Left ventricle myocardium inferior (tissue), 1 donor: ENCODE measurements at regions not wholly inside any gene's neighbourhood (a gene's known extent, or its start where the extent isn't known, plus 50 kb on each side); places are given as distances from the start of the nearest gene placed in this dataset.
A peak's percentile ranks its signal among the peaks of the same experiment; 100 is the strongest.

Experiments used
- DNase-seq: peaks from one replicate; pipeline ENCODE4 v3.0.0-alpha.2; 2020
- H3K27ac ChIP-seq: fragments of 200-600 bp; replicated peaks from 2 replicates; pipeline ENCODE4 v1.8.0; 2021
- H3K27me3 ChIP-seq: fragments of 200-600 bp; 2 replicates; pipeline ENCODE4 v1.8.0; 2021; ENCODE audit warnings: low read depth
- H3K36me3 ChIP-seq: fragments of 200-600 bp; 2 replicates; pipeline ENCODE4 v1.8.0; 2021
- H3K4me1 ChIP-seq: fragments of 200-600 bp; 2 replicates; pipeline ENCODE4 v1.8.0; 2021
- H3K4me3 ChIP-seq: fragments of 200-600 bp; 2 replicates; pipeline ENCODE4 v1.8.0; 2021; ENCODE audit warnings: mild to moderate bottlenecking, moderate library complexity
- H3K9me3 ChIP-seq: fragments of 200-600 bp; replicated peaks from 2 replicates; pipeline ENCODE4 v1.8.0; 2021
- intact Hi-C: fragments of 100-400 bp; cut with micrococcal nuclease; formaldehyde crosslinking; loops from one replicate; pipeline ENCODE4 v1.11.0; 2022
- TF ChIP-seq, protein P1 (sequence below): fragments of 200-600 bp; IDR thresholded peaks from 2 replicates; pipeline ENCODE4 v1.8.0; 2021; ENCODE audit warnings: antibody characterized with exemption, mild to moderate bottlenecking, borderline replicate concordance
- donor health status: DM: no; HTN: yes; CAD: no; lungs with severe emphysema.

DNA sequence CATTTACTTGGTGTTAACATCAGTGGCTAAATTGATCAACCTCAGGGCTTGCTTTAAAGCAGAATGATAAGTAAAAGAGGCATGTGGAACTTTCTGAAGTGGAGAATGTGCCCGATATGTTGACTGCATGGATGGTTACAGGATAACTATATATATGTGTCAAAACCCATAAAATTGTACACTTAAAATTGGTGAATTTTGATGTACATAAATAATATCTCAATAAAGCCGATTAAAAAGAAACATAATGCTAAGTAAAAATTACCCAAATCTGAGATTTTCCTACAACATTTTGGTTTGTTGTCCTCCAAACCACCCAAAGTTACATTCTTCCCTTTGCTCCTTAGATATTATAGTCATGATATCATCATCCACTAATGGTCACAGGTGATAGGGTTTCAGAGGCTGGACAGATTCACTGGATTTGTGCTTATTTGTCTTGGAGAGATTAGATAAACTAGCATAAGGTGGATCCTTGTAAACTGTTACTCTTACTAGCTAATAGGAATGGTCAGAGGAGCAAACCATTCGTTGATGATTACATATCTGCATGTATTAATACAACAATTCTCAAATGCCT lies 119.7 kb upstream of the RPS23 start:
- TF ChIP-seq, protein P1, sequence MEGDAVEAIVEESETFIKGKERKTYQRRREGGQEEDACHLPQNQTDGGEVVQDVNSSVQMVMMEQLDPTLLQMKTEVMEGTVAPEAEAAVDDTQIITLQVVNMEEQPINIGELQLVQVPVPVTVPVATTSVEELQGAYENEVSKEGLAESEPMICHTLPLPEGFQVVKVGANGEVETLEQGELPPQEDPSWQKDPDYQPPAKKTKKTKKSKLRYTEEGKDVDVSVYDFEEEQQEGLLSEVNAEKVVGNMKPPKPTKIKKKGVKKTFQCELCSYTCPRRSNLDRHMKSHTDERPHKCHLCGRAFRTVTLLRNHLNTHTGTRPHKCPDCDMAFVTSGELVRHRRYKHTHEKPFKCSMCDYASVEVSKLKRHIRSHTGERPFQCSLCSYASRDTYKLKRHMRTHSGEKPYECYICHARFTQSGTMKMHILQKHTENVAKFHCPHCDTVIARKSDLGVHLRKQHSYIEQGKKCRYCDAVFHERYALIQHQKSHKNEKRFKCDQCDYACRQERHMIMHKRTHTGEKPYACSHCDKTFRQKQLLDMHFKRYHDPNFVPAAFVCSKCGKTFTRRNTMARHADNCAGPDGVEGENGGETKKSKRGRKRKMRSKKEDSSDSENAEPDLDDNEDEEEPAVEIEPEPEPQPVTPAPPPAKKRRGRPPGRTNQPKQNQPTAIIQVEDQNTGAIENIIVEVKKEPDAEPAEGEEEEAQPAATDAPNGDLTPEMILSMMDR, result no peak
- Histone ChIP-seq H3K4me3 (no peak overlapping the region), H3K9me3 (no peaks in the 10 kb centered on the region), H3K27ac (no peak overlapping the region), H3K4me1 (peaks cover 12% of the 10 kb centered on the region), H3K27me3 (no peaks in the 10 kb centered on the region), H3K36me3 (no peaks in the 10 kb centered on the region)
- no peak for DNase-seq
- intact Hi-C loops, result no loop called here

DNA sequence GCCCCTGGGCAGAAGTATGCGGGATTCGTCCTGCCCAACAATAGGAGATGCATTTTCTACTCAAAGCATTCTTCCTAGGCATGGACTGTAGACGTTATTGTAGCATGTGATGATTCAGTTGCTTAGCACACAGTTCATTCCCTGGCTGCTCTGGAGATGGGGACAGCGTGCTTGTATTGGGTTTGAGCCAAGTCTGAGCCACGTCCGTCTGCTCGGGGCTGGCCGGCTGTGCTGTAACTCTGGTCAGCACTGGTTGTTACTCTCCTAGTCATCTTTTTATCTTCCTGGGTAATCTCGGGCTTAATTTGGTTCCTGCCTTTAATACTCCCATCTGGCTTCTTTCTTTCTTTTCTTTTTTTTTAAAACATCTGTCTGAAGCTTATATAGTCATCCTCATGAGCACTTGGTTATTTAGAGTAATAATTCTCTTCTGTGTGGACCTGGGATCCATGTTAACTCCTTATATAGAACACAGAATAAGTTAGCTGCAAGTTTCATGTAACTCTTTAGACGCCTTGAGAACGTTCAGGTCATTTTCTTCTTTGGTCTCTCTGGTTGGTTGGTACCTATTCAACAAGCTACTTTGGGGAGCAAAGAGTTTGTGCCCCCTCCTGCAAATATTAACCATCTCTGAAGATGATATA lies 118.8 kb upstream of the RPS23 start:
- Histone ChIP-seq H3K4me1 (peaks cover 12% of the 10 kb centered on the region), H3K4me3 (no peak overlapping the region), H3K9me3 (no peaks in the 10 kb centered on the region), H3K27me3 (no peaks in the 10 kb centered on the region), H3K27ac (peak overlapping the region; percentile 24), H3K36me3 (no peaks in the 10 kb centered on the region)
- peak; percentile 72 for DNase-seq
- intact Hi-C loops, result no loop called here
- TF ChIP-seq, protein P1, result no peak

DNA sequence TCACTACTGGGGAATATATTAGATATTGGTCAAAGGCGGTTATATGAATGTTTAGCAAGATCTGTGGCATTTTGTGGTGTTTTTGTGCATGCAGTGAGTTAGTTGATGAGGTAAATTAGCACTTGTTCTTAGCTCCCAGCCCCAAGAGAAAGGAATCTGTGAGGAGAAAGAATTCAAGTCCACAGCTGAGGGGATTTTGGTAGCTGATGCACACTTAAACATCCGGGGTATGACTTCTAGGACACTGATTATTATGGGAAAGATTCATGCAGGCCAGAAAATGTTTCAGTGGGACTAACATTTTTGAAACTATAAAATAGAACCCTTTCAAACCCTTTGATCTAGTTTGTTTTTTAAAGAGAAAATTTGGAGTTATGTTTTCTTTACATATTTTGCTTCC lies 118.2 kb upstream of the RPS23 start:
- Histone ChIP-seq H3K4me3 (no peak overlapping the region), H3K9me3 (no peaks in the 10 kb centered on the region), H3K4me1 (peaks cover 12% of the 10 kb centered on the region), H3K36me3 (no peaks in the 10 kb centered on the region), H3K27ac (peak overlapping the region; percentile 24), H3K27me3 (no peaks in the 10 kb centered on the region)
- no peak for DNase-seq
- TF ChIP-seq, protein P1, result no peak
- intact Hi-C loops, result no loop called here

DNA sequence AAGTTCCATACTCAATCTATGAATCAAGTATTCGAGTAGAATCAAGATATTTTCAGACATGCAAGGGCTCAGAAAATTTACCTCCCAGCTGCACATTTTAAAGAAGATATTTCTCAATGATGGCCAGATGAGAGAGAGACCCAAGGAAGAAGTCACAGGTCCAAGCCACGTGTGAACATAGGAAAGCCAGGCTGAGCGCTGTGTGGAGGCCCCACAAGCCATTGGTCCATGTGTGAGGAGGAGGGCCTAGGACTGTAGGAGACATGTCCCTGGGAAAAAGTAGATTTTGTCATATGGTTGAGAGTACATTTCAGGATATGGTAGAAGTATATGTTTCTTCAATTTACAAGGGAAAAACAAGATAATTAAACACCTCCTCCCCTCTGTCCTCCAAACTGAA lies 115.8 kb upstream of the RPS23 start:
- Histone ChIP-seq H3K4me3 (no peak overlapping the region), H3K9me3 (no peaks in the 10 kb centered on the region), H3K36me3 (no peaks in the 10 kb centered on the region), H3K4me1 (peaks cover 12% of the 10 kb centered on the region), H3K27me3 (no peaks in the 10 kb centered on the region), H3K27ac (no peak overlapping the region)
- TF ChIP-seq, protein P1, result no peak
- no peak for DNase-seq
- intact Hi-C loops, result no loop called here

DNA sequence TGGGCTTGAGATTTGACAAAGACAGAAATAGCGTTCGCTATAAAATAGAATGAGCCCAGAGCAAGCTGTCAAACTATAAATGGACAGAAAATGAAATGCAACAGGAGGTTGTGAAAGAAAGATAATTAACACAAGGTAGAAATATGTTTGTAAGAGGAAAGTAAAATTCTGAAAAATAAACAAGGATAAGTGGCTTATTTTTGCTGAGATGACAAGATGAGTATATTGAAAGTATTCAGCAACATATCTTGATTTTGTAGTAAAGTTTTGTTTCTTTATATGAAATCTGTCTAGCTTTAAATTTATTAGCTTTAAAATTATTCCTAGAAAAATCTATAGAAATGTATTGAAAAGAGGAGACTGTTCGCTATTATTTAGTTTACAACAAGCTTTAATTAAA lies 111.9 kb upstream of the RPS23 start:
- no peak overlapping the region for H3K27ac ChIP-seq
- intact Hi-C loops, result no loop called here

More for the DNA sequence above, 111.9 kb upstream of the RPS23 start:
- Histone ChIP-seq H3K27me3 (no peaks in the 10 kb centered on the region), H3K4me3 (no peak overlapping the region), H3K36me3 (no peaks in the 10 kb centered on the region), H3K4me1 (no peaks in the 10 kb centered on the region), H3K9me3 (no peaks in the 10 kb centered on the region)
- TF ChIP-seq, protein P1, result no peak
- DNase-seq, result no peak
